Ovary (tissue), 3 donors: ENCODE measurements at regions not wholly inside any gene's neighbourhood (a gene's known extent, or its start where the extent isn't known, plus 50 kb on each side); places are given as distances from the start of the nearest gene placed in this dataset.

Experiments used
- CTCF ChIP-seq, 3 donors: fragments of 450-650 bp in 2 of 3; fragments of 200-600 bp in 1 of 3; IDR thresholded peaks; one replicate each; pipeline versions ENCODE4 v1.5.1 to v1.8.0; 2016 to 2022; ENCODE audit warnings: antibody characterized with exemption in 3 of 3, mild to moderate bottlenecking in 1 of 3
- EP300 ChIP-seq: sonication (generic); formaldehyde crosslinking; IDR thresholded peaks from one replicate; pipeline ENCODE4 v1.6.1; 2017; ENCODE audit warnings: antibody characterized with exemption
- donor health status: DM: no; HTN: no; CAD: no.

- TF ChIP-seq CTCF (IDR thresholded peaks at IDR 0.05) (no peak), EP300 (no peak)
Measured at GRCh38 chr10:90440870-90441269, 417.0 kb downstream of the HTR7 start.
